Mucosa of descending colon (tissue), 3 donors: ENCODE measurements at regions not wholly inside any gene's neighbourhood (a gene's known extent, or its start where the extent isn't known, plus 50 kb on each side); places are given as distances from the start of the nearest gene placed in this dataset.
A peak's percentile ranks its signal among the peaks of the same experiment; 100 is the strongest.

Source experiments
- ATAC-seq: fragments of 200-7000 bp; cut with Tn5 transposase; one replicate; pipeline ENCODE4 v1.9.1; 2020; ENCODE audit warnings: mild to moderate bottlenecking, moderate library complexity
- DNase-seq, 3 donors: peaks; one replicate each; pipeline ENCODE4 v3.0.0-alpha.2; 2020
- H3K36me3 ChIP-seq: fragments of 200-600 bp; one replicate; pipeline ENCODE4 v1.8.0; 2021; ENCODE audit warnings: low read depth, mild to moderate bottlenecking
- H3K4me1 ChIP-seq: fragments of 200-600 bp; one replicate; pipeline ENCODE4 v1.8.0; 2021; ENCODE audit warnings: low read depth, mild to moderate bottlenecking
- H3K4me3 ChIP-seq: fragments of 200-600 bp; one replicate; pipeline ENCODE4 v1.8.0; 2021; ENCODE audit warnings: mild to moderate bottlenecking
- H3K9me3 ChIP-seq: fragments of 200-600 bp; one replicate; pipeline ENCODE4 v1.8.0; 2021; ENCODE audit warnings: mild to moderate bottlenecking
- CTCF ChIP-seq: fragments of 200-600 bp; IDR thresholded peaks from one replicate; pipeline ENCODE4 v1.8.0; 2022; ENCODE audit warnings: antibody characterized with exemption, mild to moderate bottlenecking
- intact Hi-C, 2 donors: fragments of 100-400 bp; cut with DNase I in 1 of 2; cut with micrococcal nuclease in 1 of 2; formaldehyde crosslinking; loops; one replicate each; pipeline versions ENCODE4 v1.11.0 to v1.11.1; 2022; cut with DNase I, micrococcal nuclease
- donor health status: DM: no; HTN: no; CAD: no; lungs with moderate emphysema.
- donor health status: DM: no; HTN: no; CAD: no.
- donor health status: DM: no; HTN: yes; CAD: no.

DNA sequence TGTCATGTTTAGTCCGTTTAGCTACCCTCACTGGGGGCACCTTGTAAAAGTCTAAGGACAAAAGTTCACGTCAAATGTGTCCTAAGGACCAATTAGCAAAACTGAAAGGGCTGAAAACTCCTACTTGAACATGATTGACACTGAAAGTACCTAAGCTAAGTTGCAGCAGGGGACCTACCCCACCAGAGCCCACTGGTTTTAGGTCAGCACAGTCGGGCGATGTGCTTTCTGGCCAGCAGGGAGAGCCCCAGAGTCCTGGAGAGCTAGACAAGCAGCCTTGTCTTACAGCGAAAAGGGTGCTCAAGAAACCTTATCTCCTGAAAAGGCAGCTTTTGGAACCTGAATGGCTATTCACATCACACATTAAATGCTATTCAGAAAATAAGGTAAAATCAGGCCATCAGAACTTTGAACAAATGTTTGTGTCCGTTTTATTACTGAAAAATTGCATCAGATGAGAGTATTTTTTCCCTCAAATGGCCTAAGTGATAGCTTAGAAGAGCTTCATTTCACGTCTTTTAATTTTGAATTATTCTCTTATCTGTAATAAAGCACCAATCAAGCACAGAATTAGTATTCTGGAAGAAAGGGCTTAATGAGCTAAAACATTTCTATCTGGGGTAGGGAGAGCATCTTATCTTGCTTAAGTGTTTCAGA is 52.2 kb upstream of the MKI67 start:
- peak in 2 of 3 donors; percentile 32 to 48 for DNase-seq
- intact Hi-C loops: no loop called here

GRCh38 chr10:128180843-128181242 is 54.6 kb upstream of the MKI67 start:
- Histone ChIP-seq H3K36me3 (no peaks in the 10 kb centered on the region), H3K4me3 (no peak overlapping the region), H3K4me1 (no peaks in the 10 kb centered on the region), H3K9me3 (peaks cover 6% of the 10 kb centered on the region)
- ATAC-seq: peak; percentile 12
- DNase-seq: no peak
- intact Hi-C loops: no loop called here
- TF ChIP-seq CTCF: no peak

More for the DNA sequence above, 52.2 kb upstream of the MKI67 start:
- Histone ChIP-seq H3K9me3 (peaks cover 13% of the 10 kb centered on the region), H3K4me3 (no peak overlapping the region), H3K36me3 (no peaks in the 10 kb centered on the region), H3K4me1 (no peaks in the 10 kb centered on the region)
- TF ChIP-seq CTCF: peak; percentile 52
- peak; percentile 65 for ATAC-seq

- Histone ChIP-seq H3K36me3 (no peaks in the 10 kb centered on the region), H3K9me3 (peaks cover 6% of the 10 kb centered on the region), H3K4me1 (no peaks in the 10 kb centered on the region), H3K4me3 (no peak overlapping the region)
- TF ChIP-seq CTCF: no peak
- ATAC-seq: no peak
- no peak for DNase-seq
- intact Hi-C loops: no loop called here
These were observed 59.4 kb upstream of the MKI67 start for GRCh38 chr10:128185627-128186026.

- DNase-seq: no peak
- intact Hi-C loops: no loop called here
- Histone ChIP-seq H3K4me3 (no peak overlapping the region), H3K9me3 (peaks cover 6% of the 10 kb centered on the region), H3K4me1 (peaks cover 6% of the 10 kb centered on the region), H3K36me3 (no peaks in the 10 kb centered on the region)
- ATAC-seq: peak; percentile 21
- no peak for TF ChIP-seq CTCF
These were observed 61.0 kb upstream of the MKI67 start for GRCh38 chr10:128186959-128187787.

DNA sequence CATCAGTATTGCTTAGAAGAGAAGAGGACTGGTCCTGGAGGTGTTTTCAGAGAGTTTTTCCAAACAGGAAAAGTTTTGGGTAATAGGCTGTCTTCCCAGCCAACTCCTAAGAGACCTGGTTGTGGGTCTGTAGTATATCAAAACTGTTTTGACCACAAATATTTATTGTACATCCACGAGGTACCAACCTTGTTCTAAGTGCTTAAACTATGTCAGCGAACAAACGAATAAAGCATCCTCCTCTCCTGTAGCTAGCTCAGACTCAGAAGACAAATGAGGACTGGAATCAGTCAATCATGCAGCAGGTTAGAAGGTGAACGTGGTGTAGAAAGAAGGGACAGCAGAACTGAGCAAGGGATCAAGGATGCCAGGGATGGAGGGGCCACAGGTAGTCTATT is 61.6 kb upstream of the MKI67 start:
- DNase-seq (no peak), ATAC-seq (no peak)
- intact Hi-C loops: no loop called here
- Histone ChIP-seq H3K4me1 (peaks cover 6% of the 10 kb centered on the region), H3K9me3 (peaks cover 4% of the 10 kb centered on the region), H3K36me3 (no peaks in the 10 kb centered on the region), H3K4me3 (no peak overlapping the region)
- no peak for TF ChIP-seq CTCF
